ENCODE measurements at regions not wholly inside any gene's neighbourhood (a gene's known extent, or its start where the extent isn't known, plus 50 kb on each side); places are given as distances from the start of the nearest gene placed in this dataset.

GRCh38 chr4:173855015-173855414 lies 325.0 kb upstream of the HAND2 start:
- no peak for DNase-seq (ENCODE audit: low read depth)

GRCh38 chr4:173852775-173853174 lies 322.7 kb upstream of the HAND2 start:
- no peak for DNase-seq (ENCODE audit: low read depth)

GRCh38 chr4:173845580-173845979 lies 315.6 kb upstream of the HAND2 start:
- DNase-seq (ENCODE audit: low read depth), result no peak

GRCh38 chr4:173839865-173840264 lies 309.8 kb upstream of the HAND2 start:
- DNase-seq (ENCODE audit: low read depth), result no peak

- DNase-seq (ENCODE audit: low read depth), result no peak
Measured at GRCh38 chr4:173837517-173837916, 307.5 kb upstream of the HAND2 start.

GRCh38 chr4:173835903-173836302 lies 305.9 kb upstream of the HAND2 start:
- DNase-seq (ENCODE audit: low read depth), result no peak

- DNase-seq (ENCODE audit: low read depth), result no peak
Measured at GRCh38 chr4:173834151-173834550, 304.1 kb upstream of the HAND2 start.

GRCh38 chr4:173829565-173829964 lies 299.5 kb upstream of the HAND2 start:
- no peak for DNase-seq (ENCODE audit: low read depth)

GRCh38 chr4:173827707-173828106 lies 297.7 kb upstream of the HAND2 start:
- no peak for DNase-seq (ENCODE audit: low read depth)

GRCh38 chr4:173821876-173822275 lies 291.8 kb upstream of the HAND2 start:
- no peak for DNase-seq (ENCODE audit: low read depth)

GRCh38 chr4:173821036-173821435 lies 291.0 kb upstream of the HAND2 start:
- DNase-seq (ENCODE audit: low read depth), result no peak

- peak; percentile 19 for DNase-seq (ENCODE audit: low read depth)
Measured at GRCh38 chr4:173807347-173807746, 277.3 kb upstream of the HAND2 start.

GRCh38 chr4:173805884-173806283 lies 275.9 kb upstream of the HAND2 start:
- DNase-seq (ENCODE audit: low read depth), result no peak

- no peak for DNase-seq (ENCODE audit: low read depth)
Measured at GRCh38 chr4:173802662-173803022, 272.6 kb upstream of the HAND2 start.

- DNase-seq (ENCODE audit: low read depth), result no peak
Measured at GRCh38 chr4:173801876-173802661, 272.0 kb upstream of the HAND2 start.

- no peak for DNase-seq (ENCODE audit: low read depth)
Measured at GRCh38 chr4:173801361-173801760, 271.3 kb upstream of the HAND2 start.

GRCh38 chr4:173797296-173797695 lies 267.3 kb upstream of the HAND2 start:
- no peak for DNase-seq (ENCODE audit: low read depth)

GRCh38 chr4:173794662-173795061 lies 264.6 kb upstream of the HAND2 start:
- no peak for DNase-seq (ENCODE audit: low read depth)

- DNase-seq (ENCODE audit: low read depth), result no peak
Measured at GRCh38 chr4:173793937-173794510, 264.0 kb upstream of the HAND2 start.

- no peak for DNase-seq (ENCODE audit: low read depth)
Measured at GRCh38 chr4:173782660-173783059, 252.6 kb upstream of the HAND2 start.

GRCh38 chr4:173777921-173778320 lies 247.9 kb upstream of the HAND2 start:
- DNase-seq (ENCODE audit: low read depth), result no peak

- no peak for DNase-seq (ENCODE audit: low read depth)
Measured at GRCh38 chr4:173777421-173777820, 247.4 kb upstream of the HAND2 start.

GRCh38 chr4:173769568-173769967 lies 239.5 kb upstream of the HAND2 start:
- DNase-seq (ENCODE audit: low read depth), result no peak

- no peak for DNase-seq (ENCODE audit: low read depth)
Measured at GRCh38 chr4:173767650-173768049, 237.6 kb upstream of the HAND2 start.

All from forelimb muscle (tissue), 1 donor.